Activated CD4-positive, alpha-beta T cell treated with anti-CD3 and anti-CD28 coated beads, Interleukin-2, amount 10 ng/mL, durations not matched to agents 7 days and 5 days (primary cell): ENCODE measurements at regions not wholly inside any gene's neighbourhood (a gene's known extent, or its start where the extent isn't known, plus 50 kb on each side); places are given as distances from the start of the nearest gene placed in this dataset.
"Not testable (repeated sequence)": the region's sequence is repeated elsewhere in the genome, so short reads cannot be mapped to it uniquely, and the experiment has no call there.

ENCODE experiments used
- CTCF ChIA-PET: fragments of 350-600 bp; sonication (Branson Sonifier 250); formaldehyde crosslinking; loops from one replicate; lab custom pipeline; 2021; ENCODE audit warnings: antibody characterized with exemption; lab: Charles Lee
- POLR2A ChIA-PET: fragments of 350-600 bp; sonication (Branson Sonifier 250); formaldehyde crosslinking; loops from one replicate; lab custom pipeline; 2021; ENCODE audit warnings: antibody characterized with exemption; lab: Charles Lee
- DNase-seq: peaks from one replicate; pipeline ENCODE4 v3.0.0-alpha.2; 2020
- H3K27ac Mint-ChIP-seq: one replicate; pipeline ENCODE4 v1.8.0; 2021; ENCODE audit warnings: mild to moderate bottlenecking, moderate library complexity, mixed read lengths
- H3K27me3 Mint-ChIP-seq: one replicate; pipeline ENCODE4 v1.8.0; 2021; ENCODE audit warnings: mixed read lengths
- H3K36me3 Mint-ChIP-seq: one replicate; pipeline ENCODE4 v1.8.0; 2021; ENCODE audit warnings: low read depth, mixed read lengths
- H3K4me1 Mint-ChIP-seq: one replicate; pipeline ENCODE4 v1.8.0; 2021; ENCODE audit warnings: mixed read lengths
- H3K4me3 Mint-ChIP-seq: one replicate; pipeline ENCODE4 v1.8.0; 2021; ENCODE audit warnings: mild to moderate bottlenecking, moderate library complexity, mixed read lengths
- H3K9me3 Mint-ChIP-seq: one replicate; pipeline ENCODE4 v1.8.0; 2021; ENCODE audit warnings: mixed read lengths

GRCh38 chr5:155699385-155699784 lies 627.6 kb upstream of the SGCD start:
- Mint-ChIP-seq H3K27ac (no peak overlapping the region), H3K4me1 (no peaks in the 10 kb centered on the region), H3K4me3 (no peak overlapping the region), H3K27me3 (no peaks in the 10 kb centered on the region), H3K36me3 (no peaks in the 10 kb centered on the region), H3K9me3 (no peaks in the 10 kb centered on the region)
- ChIA-PET POLR2A (no interaction called here), CTCF (no interaction called here)
- no peak for DNase-seq

- H3K36me3 Mint-ChIP-seq = no peaks in the 10 kb centered on the region
- H3K27me3 Mint-ChIP-seq = no peaks in the 10 kb centered on the region
- H3K4me1 Mint-ChIP-seq = no peaks in the 10 kb centered on the region
- no peak overlapping the region for H3K27ac Mint-ChIP-seq
- DNase-seq = no peak
- ChIA-PET POLR2A (no interaction called here), CTCF (no interaction called here)
- H3K4me3 Mint-ChIP-seq = no peak overlapping the region
- no peaks in the 10 kb centered on the region for H3K9me3 Mint-ChIP-seq
Measured at GRCh38 chr5:155700333-155700732, 626.6 kb upstream of the SGCD start.

- ChIA-PET POLR2A (no interaction called here), CTCF (no interaction called here)
- Mint-ChIP-seq H3K9me3 (no peaks in the 10 kb centered on the region), H3K36me3 (no peaks in the 10 kb centered on the region), H3K27me3 (no peaks in the 10 kb centered on the region), H3K27ac (no peak overlapping the region), H3K4me1 (no peaks in the 10 kb centered on the region), H3K4me3 (no peak overlapping the region)
- no peak for DNase-seq
Measured at GRCh38 chr5:155711882-155712281, 615.1 kb upstream of the SGCD start.

- DNase-seq, POLR2A ChIA-PET: not testable (repeated sequence)
Measured at GRCh38 chr5:155714435-155714834, 612.5 kb upstream of the SGCD start.

GRCh38 chr5:155726267-155726666 lies 600.7 kb upstream of the SGCD start:
- Mint-ChIP-seq H3K27ac (no peak overlapping the region), H3K4me1 (no peaks in the 10 kb centered on the region), H3K36me3 (no peaks in the 10 kb centered on the region), H3K9me3 (no peaks in the 10 kb centered on the region), H3K4me3 (no peak overlapping the region), H3K27me3 (peaks cover 43% of the 10 kb centered on the region)
- DNase-seq = no peak
- ChIA-PET CTCF (interaction anchor here (0.5 kb wide), 1 partner anchor 62 kb away, joined by 3 read pairs; no protein-coding TSS in a partner anchor), POLR2A (no interaction called here)

More at GRCh38 chr5:155714435-155714834, 612.5 kb upstream of the SGCD start:
- H3K27ac Mint-ChIP-seq, H3K4me1 Mint-ChIP-seq, H3K36me3 Mint-ChIP-seq, H3K9me3 Mint-ChIP-seq, H3K4me3 Mint-ChIP-seq, H3K27me3 Mint-ChIP-seq, CTCF ChIA-PET: not testable (repeated sequence)

GRCh38 chr5:155727512-155728145 lies 599.3 kb upstream of the SGCD start:
- Mint-ChIP-seq H3K36me3 (no peaks in the 10 kb centered on the region), H3K4me3 (no peak overlapping the region), H3K27ac (no peak overlapping the region), H3K4me1 (no peaks in the 10 kb centered on the region), H3K27me3 (peaks cover 47% of the 10 kb centered on the region), H3K9me3 (no peaks in the 10 kb centered on the region)
- CTCF ChIA-PET = no interaction called here
- DNase-seq = no peak
- POLR2A ChIA-PET = interaction anchor here (0.5 kb wide), 1 partner anchor 972 kb away, joined by 3 read pairs; no protein-coding TSS in a partner anchor

- H3K36me3 Mint-ChIP-seq = no peaks in the 10 kb centered on the region
- H3K9me3 Mint-ChIP-seq = no peaks in the 10 kb centered on the region
- POLR2A ChIA-PET = no interaction called here
- no peak overlapping the region for H3K4me3 Mint-ChIP-seq
- H3K4me1 Mint-ChIP-seq = no peaks in the 10 kb centered on the region
- DNase-seq = no peak
- H3K27me3 Mint-ChIP-seq = peaks cover 47% of the 10 kb centered on the region
- H3K27ac Mint-ChIP-seq = no peak overlapping the region
- CTCF ChIA-PET = no interaction called here
Measured at GRCh38 chr5:155728146-155728856, 598.7 kb upstream of the SGCD start.

GRCh38 chr5:155728857-155729683 lies 597.9 kb upstream of the SGCD start:
- no peak overlapping the region for H3K27ac Mint-ChIP-seq
- no peak overlapping the region for H3K4me3 Mint-ChIP-seq
- POLR2A ChIA-PET = no interaction called here
- peaks cover 47% of the 10 kb centered on the region for H3K27me3 Mint-ChIP-seq
- no peaks in the 10 kb centered on the region for H3K4me1 Mint-ChIP-seq
- no peak for DNase-seq
- CTCF ChIA-PET = no interaction called here
- H3K9me3 Mint-ChIP-seq = no peaks in the 10 kb centered on the region
- no peaks in the 10 kb centered on the region for H3K36me3 Mint-ChIP-seq

GRCh38 chr5:155729684-155730059 lies 597.3 kb upstream of the SGCD start:
- DNase-seq = no peak
- H3K27ac Mint-ChIP-seq = peak overlapping the region; percentile 27
- no peak overlapping the region for H3K4me3 Mint-ChIP-seq
- H3K36me3 Mint-ChIP-seq = no peaks in the 10 kb centered on the region
- no peaks in the 10 kb centered on the region for H3K9me3 Mint-ChIP-seq
- H3K27me3 Mint-ChIP-seq = peaks cover 47% of the 10 kb centered on the region
- H3K4me1 Mint-ChIP-seq = no peaks in the 10 kb centered on the region
- ChIA-PET POLR2A (no interaction called here), CTCF (no interaction called here)

GRCh38 chr5:155732587-155733376 lies 594.2 kb upstream of the SGCD start:
- ChIA-PET CTCF (interaction anchor here (0.6 to 0.7 kb wide), 2 partner anchors 100 to 364 kb away, joined by 3 to 4 read pairs; no protein-coding TSS in a partner anchor), POLR2A (no interaction called here)
- Mint-ChIP-seq H3K36me3 (no peaks in the 10 kb centered on the region), H3K4me1 (no peaks in the 10 kb centered on the region), H3K27me3 (peaks cover 29% of the 10 kb centered on the region), H3K9me3 (no peaks in the 10 kb centered on the region), H3K4me3 (no peak overlapping the region), H3K27ac (no peak overlapping the region)
- no peak for DNase-seq

- H3K9me3 Mint-ChIP-seq = no peaks in the 10 kb centered on the region
- no peak overlapping the region for H3K4me3 Mint-ChIP-seq
- no peak for DNase-seq
- H3K36me3 Mint-ChIP-seq = no peaks in the 10 kb centered on the region
- H3K4me1 Mint-ChIP-seq = no peaks in the 10 kb centered on the region
- no peak overlapping the region for H3K27ac Mint-ChIP-seq
- H3K27me3 Mint-ChIP-seq = peaks cover 26% of the 10 kb centered on the region
- ChIA-PET POLR2A (no interaction called here), CTCF (no interaction called here)
Measured at GRCh38 chr5:155733935-155734334, 593.0 kb upstream of the SGCD start.

- Mint-ChIP-seq H3K4me1 (no peaks in the 10 kb centered on the region), H3K9me3 (no peaks in the 10 kb centered on the region), H3K36me3 (no peaks in the 10 kb centered on the region), H3K4me3 (no peak overlapping the region), H3K27ac (no peak overlapping the region), H3K27me3 (peaks cover 12% of the 10 kb centered on the region)
- ChIA-PET CTCF (no interaction called here), POLR2A (no interaction called here)
- no peak for DNase-seq
Measured at GRCh38 chr5:155735388-155735787, 591.6 kb upstream of the SGCD start.
